ENCODE measurements at regions not wholly inside any gene's neighbourhood (a gene's known extent, or its start where the extent isn't known, plus 50 kb on each side); places are given as distances from the start of the nearest gene placed in this dataset.
"Not testable (repeated sequence)": the region's sequence is repeated elsewhere in the genome, so short reads cannot be mapped to it uniquely, and the experiment has no call there.

DNA sequence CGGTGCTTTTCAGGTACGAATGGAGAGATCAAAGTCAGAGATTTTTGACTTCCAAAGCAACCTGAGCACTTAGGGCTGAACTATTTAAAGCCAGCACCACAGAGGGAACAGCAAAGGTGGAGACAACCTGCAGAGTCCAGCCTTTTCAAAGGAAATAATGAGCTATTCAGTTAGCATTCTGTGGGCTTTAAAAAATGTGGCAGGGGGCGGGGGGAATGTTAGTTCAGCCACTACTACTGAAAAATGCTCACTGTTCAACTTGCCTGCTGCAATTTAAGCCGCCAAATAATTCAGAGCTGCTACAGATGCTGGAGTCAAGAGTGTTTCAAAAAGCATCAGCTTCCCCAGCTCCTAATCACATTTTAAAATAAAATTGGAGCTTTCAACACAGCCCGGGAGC, 473.3 kb upstream of the PLXNA2 start:
- no peak for DNase-seq (ENCODE audit: low spot score)

DNA sequence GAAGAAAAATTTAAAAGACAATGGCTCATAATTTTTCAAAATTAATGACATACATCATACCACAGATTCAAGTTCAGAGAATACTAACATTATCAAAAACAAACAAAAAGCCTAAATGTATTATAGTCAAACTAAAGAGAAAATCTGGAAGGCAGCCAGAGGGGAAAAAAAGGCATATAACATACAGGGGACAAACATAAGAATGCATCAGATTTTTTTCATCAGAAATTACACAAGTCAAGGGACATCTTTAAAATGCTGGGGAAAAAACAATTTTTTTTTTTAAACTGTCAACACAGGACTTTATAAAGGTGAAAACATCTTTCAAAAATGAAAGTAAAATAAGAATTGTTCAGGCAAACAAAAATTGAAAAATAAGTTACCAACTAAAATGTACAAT, 478.4 kb upstream of the PLXNA2 start:
- no peak for DNase-seq (ENCODE audit: low spot score)

DNA sequence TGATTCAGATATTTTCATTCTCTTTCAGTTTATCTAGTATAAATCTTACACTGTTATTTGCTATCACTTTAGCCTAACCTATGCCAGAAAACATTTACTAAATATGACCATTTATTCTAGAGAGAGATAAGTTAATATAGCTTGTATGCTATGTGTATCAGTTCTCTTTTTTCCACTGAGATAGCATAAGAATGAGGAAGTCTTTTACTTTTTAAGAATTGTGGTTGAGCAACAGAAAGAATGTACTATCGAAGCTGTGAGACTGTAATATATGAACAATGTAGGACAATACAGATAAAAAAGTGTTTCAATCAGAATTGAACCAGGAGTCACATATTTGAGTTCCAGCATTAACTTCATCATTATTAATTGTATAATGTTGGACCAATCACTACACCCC, 479.9 kb upstream of the PLXNA2 start:
- no peak for DNase-seq (ENCODE audit: low spot score)

DNA sequence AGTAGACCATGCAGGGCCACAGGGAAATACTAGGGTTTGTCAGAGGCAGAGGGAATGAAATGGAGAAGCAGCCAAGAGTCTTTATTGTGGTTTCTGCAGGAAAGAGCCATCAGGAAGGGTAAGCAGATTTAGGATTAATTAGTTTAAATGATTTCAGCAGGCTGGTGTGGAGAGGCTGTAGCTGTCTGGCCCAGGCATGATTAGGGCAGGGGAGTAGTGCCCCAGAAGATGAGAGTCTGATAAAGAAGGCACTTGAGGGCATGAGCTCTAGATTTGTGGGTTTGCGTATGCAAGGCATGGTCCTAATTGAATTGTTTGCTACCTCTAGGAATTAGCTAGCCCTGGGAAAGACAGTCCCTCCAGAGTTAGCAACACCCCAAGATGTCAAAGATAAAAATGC, 484.6 kb upstream of the PLXNA2 start:
- no peak for DNase-seq (ENCODE audit: low spot score)

DNA sequence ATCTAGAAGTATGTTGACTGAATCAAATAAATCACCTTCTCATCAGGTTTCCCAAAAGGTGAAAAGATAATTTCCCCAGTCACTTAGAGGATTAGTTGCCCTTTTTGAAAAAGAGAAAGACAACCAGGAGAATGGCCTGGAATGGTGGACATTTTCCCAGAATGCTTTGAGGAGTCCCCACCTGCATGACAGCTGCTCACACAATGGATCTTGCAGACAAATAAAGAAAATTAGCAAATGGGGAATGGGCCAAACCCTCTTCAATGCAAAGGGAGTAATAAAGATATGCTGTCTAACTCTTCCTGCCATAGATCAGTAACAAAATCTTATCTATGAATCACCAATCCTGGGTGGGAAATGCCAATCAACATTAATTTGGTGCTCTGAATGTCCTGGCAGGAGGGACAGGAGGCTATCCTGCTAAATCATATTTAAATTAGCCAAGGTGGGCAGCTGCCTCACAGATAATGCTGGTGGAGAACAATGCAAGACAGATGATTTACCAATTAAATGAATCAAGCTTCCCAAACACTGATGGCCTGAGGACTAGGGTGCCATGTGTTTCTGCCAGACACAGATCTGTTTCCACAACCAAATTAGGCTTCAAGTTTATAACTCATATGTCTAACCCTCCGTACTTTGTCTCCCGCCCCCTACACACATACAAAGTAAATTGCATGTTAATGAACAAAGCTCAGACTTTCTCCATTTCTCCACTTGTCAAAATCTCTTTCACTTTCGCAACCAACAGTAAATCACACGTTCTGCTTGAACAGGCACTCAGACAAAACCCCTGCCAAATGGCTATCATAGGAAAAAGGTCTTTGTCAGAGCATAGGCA, 488.0 kb upstream of the PLXNA2 start:
- DNase-seq (ENCODE audit: low spot score), result peak; percentile 23

DNA sequence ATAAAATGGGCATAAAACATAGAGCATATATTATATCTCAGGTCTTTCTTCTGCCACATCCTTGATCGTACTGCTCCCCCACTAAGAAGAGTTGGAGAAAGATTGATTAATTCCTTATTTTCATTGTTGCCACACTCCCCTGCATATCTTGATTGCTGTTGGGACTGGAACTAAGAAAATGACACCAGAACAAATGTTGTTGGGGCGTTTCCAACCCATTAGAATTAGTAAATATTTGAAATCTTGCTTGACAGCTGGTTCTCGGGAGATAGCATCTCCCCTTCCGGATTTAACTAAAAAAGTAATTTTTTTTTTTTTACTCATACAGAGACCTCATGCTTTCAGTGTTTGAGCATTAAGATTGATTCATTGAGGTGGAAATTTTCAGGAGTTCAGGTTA, 493.0 kb upstream of the PLXNA2 start:
- no peak for DNase-seq (ENCODE audit: low spot score)

DNA sequence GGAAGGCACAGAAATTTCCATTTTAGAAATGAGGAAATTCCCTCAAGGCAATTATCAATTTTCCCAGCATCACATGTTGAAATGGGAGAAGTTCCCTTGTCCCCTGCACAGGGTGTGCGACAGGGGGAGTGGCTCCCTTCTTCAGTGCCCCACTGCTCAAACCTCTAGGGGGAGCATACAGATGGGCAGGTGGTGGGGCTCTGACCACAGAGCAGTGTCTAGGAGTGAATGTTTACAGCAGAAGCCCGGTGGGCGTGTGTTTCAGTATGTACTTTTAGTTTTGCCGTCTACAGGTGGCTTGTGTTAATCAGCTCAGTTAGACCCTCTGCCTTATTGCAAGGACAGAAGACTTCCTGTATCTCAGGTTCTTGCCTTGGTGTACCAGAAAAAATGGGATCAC, 493.7 kb upstream of the PLXNA2 start:
- DNase-seq (ENCODE audit: low spot score), result no peak

DNA sequence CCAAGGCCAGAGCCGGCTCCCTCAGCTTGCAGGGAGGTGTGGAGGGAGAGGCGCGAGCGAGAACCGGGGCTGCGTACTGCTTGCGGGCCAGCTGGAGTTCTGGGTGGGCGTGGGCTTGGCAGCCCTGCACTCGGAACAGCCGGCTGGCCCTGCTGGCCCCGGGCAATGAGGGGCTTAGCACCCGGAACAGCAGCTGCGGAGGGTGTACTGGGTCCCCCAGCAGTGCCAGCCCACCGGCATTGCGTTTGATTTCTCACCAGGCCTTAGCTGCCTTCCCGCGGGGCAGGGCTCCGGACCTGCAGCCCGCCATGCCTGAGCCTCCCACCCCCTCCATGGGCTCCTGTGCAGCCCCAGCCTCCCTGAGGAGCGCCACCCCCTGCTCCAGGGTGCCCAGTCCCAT, 495.5 kb upstream of the PLXNA2 start:
- not testable (repeated sequence) for DNase-seq (ENCODE audit: low spot score)

DNA sequence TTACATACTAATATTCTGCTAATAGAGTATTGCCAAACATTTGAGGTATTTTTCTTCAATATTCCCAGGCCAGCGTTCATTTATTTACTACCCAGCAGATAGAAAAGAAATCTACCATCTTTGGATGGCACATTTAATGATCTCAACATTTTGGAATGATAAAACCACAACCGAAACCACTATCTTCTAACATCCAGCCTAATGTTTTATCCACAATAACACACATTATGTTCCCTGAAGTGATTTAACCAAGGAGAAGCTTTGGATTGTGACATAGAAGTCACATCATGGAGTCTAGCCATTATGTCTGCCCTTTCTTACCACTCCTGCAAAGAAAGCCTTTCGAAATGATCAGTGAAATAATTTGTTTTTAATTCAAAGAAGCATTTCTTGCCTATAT, 497.1 kb upstream of the PLXNA2 start:
- no peak for DNase-seq (ENCODE audit: low spot score)

DNA sequence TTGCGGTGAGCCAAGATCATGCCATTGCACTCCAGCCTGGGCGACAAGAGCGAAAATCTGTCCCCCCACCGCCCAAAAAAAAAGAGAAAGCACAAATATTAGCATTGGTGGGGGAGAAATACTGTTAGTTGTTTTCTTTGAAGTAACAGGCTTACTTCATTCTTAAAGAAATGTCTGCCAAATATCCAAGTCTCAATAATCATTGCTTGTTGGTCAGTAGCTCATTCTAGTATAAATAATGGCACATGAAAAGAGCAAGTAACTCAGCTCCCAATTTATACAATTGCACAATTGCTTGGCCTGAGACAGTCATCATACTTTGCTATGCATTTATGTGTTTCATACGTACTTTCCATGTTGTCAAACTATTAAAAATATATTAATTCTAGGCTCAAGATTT, 499.2 kb upstream of the PLXNA2 start:
- DNase-seq (ENCODE audit: low spot score), result no peak

DNA sequence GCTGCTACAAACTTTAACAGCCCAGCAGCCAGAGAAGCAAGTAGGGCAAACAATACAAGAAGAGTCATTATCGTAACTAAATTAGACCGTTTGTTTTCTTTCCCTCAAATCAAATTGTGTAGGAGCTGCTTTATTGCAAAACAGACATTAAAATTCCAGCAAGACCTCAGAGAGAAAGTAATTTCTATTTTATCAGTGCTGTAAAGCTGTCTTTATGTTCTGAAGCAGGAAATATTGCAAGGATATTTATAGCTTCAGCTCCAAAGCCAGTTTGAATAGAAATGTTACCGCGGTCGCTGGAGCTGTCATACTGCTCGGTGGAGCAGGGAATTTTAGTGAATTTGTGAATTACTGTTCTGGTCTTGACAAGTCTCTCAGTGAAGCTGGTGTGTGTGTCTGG, 503.8 kb upstream of the PLXNA2 start:
- DNase-seq (ENCODE audit: low spot score), result no peak

DNA sequence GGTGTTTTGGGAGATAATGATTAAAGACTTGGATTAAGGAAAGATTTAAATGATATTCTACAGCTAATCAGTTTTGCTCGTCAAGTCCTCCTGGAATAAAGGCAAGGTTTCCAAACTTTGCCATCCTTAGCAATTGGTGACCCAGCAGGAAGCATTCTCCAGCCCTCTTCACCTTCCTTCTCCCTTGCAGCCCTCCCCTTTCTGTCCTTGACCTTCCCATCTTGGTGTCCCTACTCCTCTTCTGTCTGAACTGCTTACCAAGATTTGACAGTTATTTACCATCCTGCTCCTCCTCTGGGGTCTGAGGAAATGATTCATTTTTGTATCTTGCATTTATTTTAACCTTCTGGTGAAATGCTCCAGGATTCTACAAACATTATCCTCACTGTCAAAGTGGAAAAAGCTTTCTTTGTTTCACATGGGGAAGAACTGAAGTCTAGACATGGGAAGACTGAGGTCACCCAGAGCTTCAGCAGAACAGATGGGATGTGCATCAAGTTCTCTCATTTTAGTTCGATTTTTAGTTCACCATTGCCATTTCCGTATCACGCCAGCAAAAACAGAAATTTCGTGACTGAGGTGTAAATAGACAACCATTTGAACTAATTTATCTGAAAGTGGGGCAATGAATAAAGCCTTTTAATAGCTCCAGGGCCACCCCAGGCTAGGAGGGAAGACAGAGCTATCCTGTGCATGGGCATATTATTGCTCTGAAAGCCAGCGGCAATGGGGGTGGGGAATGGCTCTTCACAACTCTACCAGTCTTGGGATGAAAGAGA, 504.4 kb upstream of the PLXNA2 start:
- DNase-seq (ENCODE audit: low spot score), result no peak

DNA sequence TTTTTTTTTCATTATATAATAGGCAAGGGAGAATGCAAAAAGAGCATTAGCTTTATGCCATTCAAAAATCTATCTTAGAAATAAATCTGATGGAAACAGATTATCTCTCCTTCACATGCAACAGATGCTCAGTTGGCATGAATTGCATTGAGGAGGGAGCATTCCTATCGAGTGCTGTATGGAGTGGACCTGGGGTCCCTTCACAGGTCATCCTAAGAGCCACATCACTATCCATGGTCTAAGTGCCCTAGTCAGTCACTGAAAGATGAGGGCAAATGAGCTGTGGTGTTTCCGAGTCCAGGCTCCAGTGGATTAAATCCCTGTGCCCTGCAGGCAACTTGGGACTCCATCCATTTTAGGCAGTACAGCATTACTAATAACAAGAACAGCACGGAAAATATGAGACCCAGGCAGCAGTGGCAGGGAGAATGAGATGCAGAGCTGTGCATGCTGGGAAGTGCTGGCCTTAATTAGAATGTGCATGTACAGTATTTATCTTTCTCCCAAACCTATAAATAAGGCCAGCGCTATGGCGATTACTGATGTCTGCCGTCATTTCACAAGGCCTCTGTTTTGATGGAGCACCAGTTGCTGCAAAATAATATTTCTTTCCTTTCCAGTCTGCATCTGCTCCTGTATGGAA, 512.3 kb upstream of the PLXNA2 start:
- no peak for DNase-seq (ENCODE audit: low spot score)

DNA sequence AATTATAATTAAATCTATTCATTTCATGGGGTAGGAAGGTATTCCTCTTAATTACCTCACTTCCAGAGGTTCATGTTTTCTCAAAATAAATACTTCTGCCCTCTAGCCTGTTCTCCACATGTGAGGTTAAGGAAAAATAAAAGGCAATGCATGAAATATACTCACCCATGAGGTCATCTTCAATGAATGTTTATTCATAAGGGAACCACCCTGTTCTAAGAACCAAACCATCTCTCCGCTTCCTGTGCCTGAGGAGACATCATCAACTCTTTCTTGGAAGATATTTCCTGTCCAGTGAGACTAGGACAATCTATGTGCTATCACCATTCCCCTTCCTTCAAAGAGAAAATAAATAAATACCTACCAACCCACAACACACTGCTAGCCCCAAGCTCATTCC, 513.7 kb upstream of the PLXNA2 start:
- no peak for DNase-seq (ENCODE audit: low spot score)

DNA sequence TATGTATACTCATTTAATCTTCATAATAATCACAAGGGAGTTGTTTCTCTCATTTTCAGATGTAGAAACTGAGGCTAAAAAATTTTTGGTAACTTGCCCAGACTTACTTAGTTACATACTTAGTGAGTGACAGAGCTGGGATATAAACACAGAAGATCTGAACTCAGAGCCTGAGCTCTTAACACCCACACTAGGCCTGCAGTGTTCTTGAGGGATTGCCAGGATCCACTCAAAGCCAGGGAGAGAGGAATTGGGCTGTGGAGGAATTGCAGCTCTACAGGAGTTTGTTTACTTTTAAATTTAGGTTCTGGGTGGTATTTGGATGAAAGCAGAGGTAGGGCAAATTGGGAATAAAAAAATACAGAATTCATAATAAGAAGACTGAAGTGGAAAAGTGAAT, 515.1 kb upstream of the PLXNA2 start:
- no peak for DNase-seq (ENCODE audit: low spot score)

DNA sequence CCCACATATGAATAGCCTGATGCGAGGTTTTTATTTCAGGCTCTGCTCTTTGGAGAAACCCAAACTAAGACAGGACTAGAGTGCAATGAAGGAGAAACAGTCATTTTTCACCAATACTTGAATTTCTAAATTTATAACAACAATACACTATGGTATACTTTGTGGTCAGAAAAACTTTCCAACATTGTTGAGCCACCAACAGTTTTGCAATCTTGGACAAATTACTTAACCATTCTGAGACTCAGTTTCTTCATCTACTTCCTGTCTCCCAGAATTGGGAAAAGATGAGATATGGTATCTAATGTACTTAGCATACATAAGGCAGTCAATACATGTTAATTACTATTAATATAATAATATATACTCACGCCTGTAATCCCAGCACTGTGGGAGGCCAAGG, 519.8 kb upstream of the PLXNA2 start:
- no peak for DNase-seq (ENCODE audit: low spot score)

DNA sequence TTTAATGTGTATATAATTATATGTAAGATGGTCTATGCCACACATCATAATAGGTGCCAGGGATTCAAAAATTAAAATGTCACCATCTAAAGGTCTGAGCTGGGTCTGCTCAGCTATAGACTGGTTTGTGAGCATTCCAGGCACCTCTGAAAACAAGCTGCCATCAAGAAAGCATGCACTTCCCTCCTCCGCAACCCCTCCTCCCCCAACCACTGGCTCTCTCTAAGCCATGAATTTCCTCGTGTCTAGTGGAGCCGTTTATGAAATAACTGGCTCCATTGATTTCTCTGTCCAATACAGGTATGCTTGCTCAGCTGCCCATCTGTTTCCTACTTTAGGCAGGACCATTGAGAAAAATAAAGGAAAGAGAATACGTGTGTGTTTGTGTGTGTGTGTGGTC, 522.6 kb upstream of the PLXNA2 start:
- no peak for DNase-seq (ENCODE audit: low spot score)

DNA sequence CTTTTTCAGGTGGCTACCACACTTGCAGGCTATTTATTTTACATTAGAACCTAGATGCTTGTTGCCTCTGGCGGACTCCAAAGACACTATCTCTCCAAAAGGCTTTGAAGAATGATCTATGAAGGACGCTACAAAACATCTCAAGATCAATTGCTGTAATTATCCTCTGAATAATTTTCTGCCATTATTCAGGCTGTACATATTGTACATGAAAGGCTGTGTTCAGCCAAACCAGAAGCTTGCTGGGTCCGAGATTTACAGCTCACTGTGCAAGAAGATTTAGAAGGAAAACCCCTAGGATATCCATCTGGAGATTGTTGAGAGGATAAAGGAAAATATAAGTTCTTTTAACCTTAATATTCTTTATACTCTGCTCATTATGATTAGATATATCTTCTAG, 523.6 kb upstream of the PLXNA2 start:
- no peak for DNase-seq (ENCODE audit: low spot score)

DNA sequence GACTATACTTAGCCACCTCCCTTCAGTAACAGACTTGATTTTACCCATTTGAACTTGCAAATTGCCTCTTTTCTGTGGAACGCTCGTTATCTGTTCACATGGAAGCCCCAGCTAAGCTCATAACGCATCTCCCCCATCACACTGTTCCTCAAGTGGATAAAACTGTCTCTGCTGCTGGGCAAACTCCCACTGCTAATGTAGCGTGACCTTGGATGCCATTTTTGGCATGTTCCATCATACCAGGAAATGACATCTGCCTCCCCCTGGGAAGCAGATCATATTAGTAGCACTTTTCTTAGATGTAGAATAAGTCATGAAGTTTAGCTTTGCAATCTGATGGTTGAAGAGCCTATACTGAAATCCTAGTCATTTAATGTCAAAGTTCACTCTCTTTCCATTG, 528.7 kb upstream of the PLXNA2 start:
- DNase-seq (ENCODE audit: low spot score), result no peak

DNA sequence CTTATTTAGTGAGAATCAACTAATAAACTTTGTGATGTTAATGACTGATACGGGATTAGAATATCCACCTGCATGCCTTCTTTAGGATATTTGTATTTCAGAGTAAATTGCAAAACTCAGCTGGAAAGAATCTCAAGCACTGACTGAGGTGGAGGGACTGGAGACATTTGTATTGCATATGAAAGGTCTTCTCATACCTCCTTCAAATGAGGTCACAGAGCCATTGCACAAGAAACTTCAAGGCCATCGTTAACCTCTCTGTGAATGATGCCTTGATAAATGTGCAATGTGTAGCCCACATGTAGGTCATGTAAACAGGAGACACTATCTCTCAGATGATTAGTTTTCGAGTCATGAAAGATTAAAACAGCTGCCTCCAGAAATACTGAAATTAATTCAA, 531.7 kb upstream of the PLXNA2 start:
- DNase-seq (ENCODE audit: low spot score), result no peak

DNA sequence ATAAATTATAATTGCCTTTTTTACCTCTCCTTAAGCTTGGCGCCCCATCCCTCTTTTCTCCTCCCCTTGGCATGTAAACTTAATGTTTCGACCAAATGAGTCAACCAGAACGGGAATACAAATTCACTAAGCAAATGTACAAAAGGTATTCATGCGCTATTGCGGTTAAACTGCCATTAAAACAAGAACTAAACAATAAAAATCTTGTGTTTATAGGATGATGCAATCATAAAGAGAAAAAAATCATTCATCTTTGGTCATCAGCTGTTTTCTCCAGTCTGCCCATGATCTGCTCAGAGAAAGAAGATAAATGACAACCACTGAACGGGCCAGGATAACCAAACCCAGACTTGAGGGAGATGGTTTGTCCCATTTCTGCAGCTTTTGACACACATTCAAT, 534.2 kb upstream of the PLXNA2 start:
- no peak for DNase-seq (ENCODE audit: low spot score)

DNA sequence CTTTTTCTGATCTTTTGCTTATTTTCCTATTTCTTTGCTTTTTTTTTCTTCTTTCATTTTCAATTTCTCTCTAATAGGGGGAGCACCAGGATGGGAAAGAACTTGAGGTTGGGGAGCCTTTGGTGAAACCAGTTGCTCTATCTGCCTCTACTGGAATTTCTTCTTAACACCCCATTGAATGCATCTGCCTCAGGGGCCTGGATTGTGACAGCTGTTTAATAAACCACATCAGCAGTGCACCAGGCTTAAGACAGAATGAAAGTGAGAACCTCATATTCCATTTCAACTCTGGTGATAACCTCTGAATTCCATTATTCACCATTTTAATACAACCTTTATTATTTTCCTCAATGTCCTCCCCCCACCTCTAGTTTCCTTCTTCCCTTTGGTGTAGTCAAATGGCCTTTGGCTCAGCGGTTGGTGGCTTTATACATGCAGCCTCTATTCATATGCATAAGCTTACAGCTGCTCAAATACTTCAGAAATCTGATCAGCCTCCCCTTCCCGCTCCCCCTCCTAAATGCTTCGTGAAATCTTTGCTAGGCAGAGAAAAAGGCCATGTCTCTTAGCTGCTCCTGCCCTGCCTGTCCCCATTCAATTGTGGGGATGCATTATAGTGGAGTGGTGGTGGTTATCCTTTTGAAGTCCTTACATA, 537.3 kb upstream of the PLXNA2 start:
- no peak for DNase-seq (ENCODE audit: low spot score)

DNA sequence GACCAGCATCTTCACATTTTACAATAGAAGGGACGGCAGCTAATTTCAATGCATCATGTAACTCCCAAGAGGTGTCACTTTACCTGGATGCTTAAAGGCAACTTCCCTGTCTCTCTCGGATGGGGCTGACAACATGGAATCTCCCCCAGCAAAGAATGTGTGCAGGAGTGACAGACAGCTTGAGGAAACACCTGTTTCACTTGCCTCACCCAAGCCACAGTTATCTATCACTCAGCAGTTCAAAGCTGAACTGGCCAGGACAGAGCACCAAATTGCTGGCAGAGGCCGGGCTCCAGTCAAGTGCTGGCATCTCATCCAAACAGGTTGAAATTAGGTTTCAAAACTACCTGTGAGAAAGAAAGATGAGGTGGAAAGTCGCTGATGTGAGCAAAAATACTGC, 538.0 kb upstream of the PLXNA2 start:
- DNase-seq (ENCODE audit: low spot score), result no peak

Measured in Ammon's horn (tissue), 1 donor.